Esophagus muscularis mucosa (tissue), 4 donors: ENCODE measurements at regions not wholly inside any gene's neighbourhood (a gene's known extent, or its start where the extent isn't known, plus 50 kb on each side); places are given as distances from the start of the nearest gene placed in this dataset.

Source experiments
- DNase-seq: peaks from one replicate; pipeline ENCODE4 v3.0.0-alpha.2; 2017; ENCODE audit errors: extremely low spot score
- H3K27ac ChIP-seq, 4 donors: fragments of 200-600 bp; sonication (generic); replicated peaks in 1 of 4; 1 replicate in 3 of 4; 2 replicates in 1 of 4; pipeline ENCODE4 v1.5.1; 2016 to 2019; ENCODE audit warnings: mild to moderate bottlenecking in 1 of 4
- H3K27me3 ChIP-seq, 4 donors: fragments of 200-600 bp; sonication (generic); one replicate each; pipeline versions ENCODE4 v1.5.1 to v1.6.0; 2016 to 2019
- H3K36me3 ChIP-seq, 4 donors: fragments of 200-600 bp; sonication (generic); one replicate each; pipeline ENCODE4 v1.5.1; 2016 to 2019
- H3K4me1 ChIP-seq, 4 donors: fragments of 200-600 bp; sonication (generic); one replicate each; pipeline ENCODE4 v1.5.1; 2016 to 2019
- H3K4me3 ChIP-seq, 4 donors: fragments of 200-600 bp; sonication (generic); 1 replicate in 2 of 4; 2 replicates in 2 of 4; pipeline ENCODE4 v1.5.1; 2016 to 2019; ENCODE audit warnings: mild to moderate bottlenecking in 4 of 4, moderate library complexity in 1 of 4
- H3K9me3 ChIP-seq, 4 donors: fragments of 200-600 bp; sonication (generic); 1 replicate in 3 of 4; 2 replicates in 1 of 4; pipeline ENCODE4 v1.5.1; 2016 to 2019
- EP300 ChIP-seq: sonication (generic); formaldehyde crosslinking; IDR thresholded peaks from one replicate; pipeline ENCODE4 v1.6.1; 2017; ENCODE audit warnings: antibody characterized with exemption
- POLR2A ChIP-seq: fragments of 450-650 bp; IDR thresholded peaks from one replicate; pipeline ENCODE4 v1.6.1; 2017; ENCODE audit warnings: antibody characterized with exemption, moderate library complexity, mild to moderate bottlenecking, low read depth
- POLR2AphosphoS5 ChIP-seq, 2 donors: sonication (generic); formaldehyde crosslinking; IDR thresholded peaks; one replicate each; pipeline ENCODE4 v1.6.1; 2017; ENCODE audit warnings: antibody characterized with exemption in 2 of 2
- WGBS: methylation state at CpG from one replicate; pipeline ENCODE4 v1.1.5; 2018; 5-methylcytosine and 5-hydroxymethylcytosine counted together
- intact Hi-C: fragments of 100-400 bp; cut with DNase I; formaldehyde crosslinking; loops from one replicate; pipeline ENCODE4 v1.15.1; 2023
- TF ChIP-seq, protein P1 (sequence below), 3 experiments: fragments of 200-600 bp in 2 of 3; fragments of 450-650 bp in 1 of 3; sonication (generic) in 2 of 3; IDR thresholded peaks; one replicate each; pipeline ENCODE4 v1.5.1; 2017 to 2019; ENCODE audit warnings: antibody characterized with exemption in 3 of 3, mild to moderate bottlenecking in 2 of 3, moderate library complexity in 1 of 3

DNA sequence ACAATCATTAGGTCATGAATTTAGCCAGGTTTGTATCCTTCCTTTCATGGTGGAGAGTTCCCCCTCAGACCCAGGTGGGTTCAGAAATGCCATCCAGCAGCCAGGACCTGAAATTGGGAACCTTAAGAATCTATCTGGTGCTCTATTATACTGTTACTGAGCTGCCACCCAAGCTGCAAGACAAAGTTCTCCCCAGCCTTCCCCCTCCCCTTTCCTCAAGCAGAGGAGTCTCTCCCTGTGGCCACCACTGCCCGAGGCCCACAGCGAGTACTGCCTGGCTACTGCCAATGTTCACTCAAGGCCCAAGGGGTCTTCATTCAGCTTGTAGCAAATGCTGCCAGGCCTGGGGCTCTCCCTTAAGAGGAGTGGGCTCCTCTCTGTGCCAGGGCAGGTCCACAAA, 133.8 kb downstream of the TMEM38B start:
- Histone ChIP-seq H3K27ac (no peak overlapping the region), H3K36me3 (no peaks in the 10 kb centered on the region), H3K9me3 (peaks cover 0 to 15% (median 2%) of the 10 kb centered on the region in 4 donors), H3K4me1 (no peaks in the 10 kb centered on the region), H3K27me3 (no peaks in the 10 kb centered on the region), H3K4me3 (no peak overlapping the region)
- DNase-seq = peak; percentile 84
- intact Hi-C loops = no loop called here
- no peak for TF ChIP-seq POLR2A
- TF ChIP-seq, protein P1, sequence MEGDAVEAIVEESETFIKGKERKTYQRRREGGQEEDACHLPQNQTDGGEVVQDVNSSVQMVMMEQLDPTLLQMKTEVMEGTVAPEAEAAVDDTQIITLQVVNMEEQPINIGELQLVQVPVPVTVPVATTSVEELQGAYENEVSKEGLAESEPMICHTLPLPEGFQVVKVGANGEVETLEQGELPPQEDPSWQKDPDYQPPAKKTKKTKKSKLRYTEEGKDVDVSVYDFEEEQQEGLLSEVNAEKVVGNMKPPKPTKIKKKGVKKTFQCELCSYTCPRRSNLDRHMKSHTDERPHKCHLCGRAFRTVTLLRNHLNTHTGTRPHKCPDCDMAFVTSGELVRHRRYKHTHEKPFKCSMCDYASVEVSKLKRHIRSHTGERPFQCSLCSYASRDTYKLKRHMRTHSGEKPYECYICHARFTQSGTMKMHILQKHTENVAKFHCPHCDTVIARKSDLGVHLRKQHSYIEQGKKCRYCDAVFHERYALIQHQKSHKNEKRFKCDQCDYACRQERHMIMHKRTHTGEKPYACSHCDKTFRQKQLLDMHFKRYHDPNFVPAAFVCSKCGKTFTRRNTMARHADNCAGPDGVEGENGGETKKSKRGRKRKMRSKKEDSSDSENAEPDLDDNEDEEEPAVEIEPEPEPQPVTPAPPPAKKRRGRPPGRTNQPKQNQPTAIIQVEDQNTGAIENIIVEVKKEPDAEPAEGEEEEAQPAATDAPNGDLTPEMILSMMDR (IDR thresholded peaks at IDR 0.05) = no peak
- no peak for TF ChIP-seq POLR2AphosphoS5 (IDR thresholded peaks at IDR 0.05)
- no peak for TF ChIP-seq EP300
- 91% methylated on average over 2 of the region's 2 CpGs for WGBS

DNA sequence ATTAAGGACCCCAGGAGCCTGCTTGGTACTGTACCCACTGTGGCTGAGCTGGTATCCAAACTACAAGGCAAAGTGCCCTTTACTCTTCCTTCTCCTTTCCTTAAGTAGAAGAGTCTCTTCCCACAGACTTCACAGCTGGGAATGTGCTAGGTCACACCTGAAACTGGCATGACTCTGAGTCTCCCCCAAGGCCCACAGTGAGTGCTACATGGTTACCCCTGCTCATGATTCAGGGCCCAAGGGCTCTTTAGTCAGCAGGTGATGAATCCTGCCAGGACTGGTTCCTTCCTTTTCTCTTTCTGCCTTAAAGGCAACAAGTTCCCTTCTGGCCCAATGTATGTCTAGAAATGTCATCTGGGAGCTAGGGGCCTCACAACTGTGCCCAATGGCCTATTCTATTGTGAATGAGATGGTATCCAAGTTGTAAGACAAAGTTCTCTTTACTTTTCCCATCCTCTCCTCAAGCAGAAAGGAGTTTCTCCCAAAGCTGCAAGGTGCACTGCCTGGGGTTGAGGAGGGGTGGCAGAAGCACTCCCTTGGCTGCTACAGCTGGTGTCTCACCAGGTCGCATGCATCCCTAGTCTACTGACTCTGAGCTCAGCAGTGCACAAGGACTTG, 134.4 kb downstream of the TMEM38B start:
- DNase-seq = peak; percentile 84
- WGBS = 50% methylated on average over 1 of the region's 1 CpG
- intact Hi-C loops = no loop called here
- H3K27me3 ChIP-seq = no peaks in the 10 kb centered on the region
- no peak overlapping the region for H3K4me3 ChIP-seq
- peaks cover 0 to 9% (median 0%) of the 10 kb centered on the region in 4 donors for H3K9me3 ChIP-seq
- no peaks in the 10 kb centered on the region for H3K36me3 ChIP-seq
- H3K27ac ChIP-seq = no peak overlapping the region
- H3K4me1 ChIP-seq = no peaks in the 10 kb centered on the region
- TF ChIP-seq, protein P1 (IDR thresholded peaks at IDR 0.05) = no peak
- TF ChIP-seq EP300 (no peak), POLR2AphosphoS5 (IDR thresholded peaks at IDR 0.05) (no peak), POLR2A (no peak)

DNA sequence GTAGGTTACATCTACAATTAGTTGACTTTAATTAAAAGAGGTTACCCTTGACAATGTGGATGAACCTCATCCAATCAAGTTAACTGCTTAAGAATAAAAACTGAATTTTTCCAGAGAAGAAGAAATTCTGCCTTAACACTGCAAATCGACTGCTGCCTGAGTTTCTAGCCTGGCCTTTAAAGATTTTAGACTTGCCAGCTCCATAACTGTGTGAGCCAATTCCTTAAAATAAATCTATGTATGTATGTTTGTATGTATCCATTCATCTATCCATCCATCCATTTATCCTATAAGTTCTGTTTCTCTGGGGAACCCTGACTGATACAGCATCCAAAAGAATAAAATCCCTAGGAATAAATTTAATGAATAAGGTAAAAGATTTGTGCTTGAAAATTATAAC, 136.1 kb downstream of the TMEM38B start:
- H3K9me3 ChIP-seq = peaks cover 0 to 2% (median 0%) of the 10 kb centered on the region in 4 donors
- H3K4me1 ChIP-seq = no peaks in the 10 kb centered on the region
- H3K27me3 ChIP-seq = no peaks in the 10 kb centered on the region
- H3K4me3 ChIP-seq = no peak overlapping the region
- DNase-seq = no peak
- 75% methylated on average over 1 of the region's 1 CpG for WGBS
- H3K27ac ChIP-seq = no peak overlapping the region
- intact Hi-C loops = no loop called here
- TF ChIP-seq POLR2A (no peak), POLR2AphosphoS5 (IDR thresholded peaks at IDR 0.05) (no peak), EP300 (no peak)
- TF ChIP-seq, protein P1 (IDR thresholded peaks at IDR 0.05) = no peak
- H3K36me3 ChIP-seq = no peaks in the 10 kb centered on the region

- no peak overlapping the region for H3K4me3 ChIP-seq
- no peaks in the 10 kb centered on the region for H3K4me1 ChIP-seq
- no peak for TF ChIP-seq POLR2AphosphoS5 (IDR thresholded peaks at IDR 0.05)
- TF ChIP-seq, protein P1 (IDR thresholded peaks at IDR 0.05) = no peak
- no peak for TF ChIP-seq POLR2A
- no peak for TF ChIP-seq EP300
- intact Hi-C loops = no loop called here
- DNase-seq = peak; percentile 53
- WGBS = 81% methylated on average over 4 of the region's 4 CpGs
- H3K27ac ChIP-seq = no peak overlapping the region
- H3K9me3 ChIP-seq = no peaks in the 10 kb centered on the region
- no peaks in the 10 kb centered on the region for H3K27me3 ChIP-seq
- no peaks in the 10 kb centered on the region for H3K36me3 ChIP-seq
These were observed 137.9 kb downstream of the TMEM38B start for GRCh38 chr9:105832096-105832710.
